Smooth muscle cell (in vitro differentiated cells): ENCODE measurements at regions not wholly inside any gene's neighbourhood (a gene's known extent, or its start where the extent isn't known, plus 50 kb on each side); places are given as distances from the start of the nearest gene placed in this dataset.

ENCODE experiments used
- DNase-seq: peaks from one replicate; lab custom pipeline; 2025; ENCODE audit not compliant: unreplicated experiment; lab: John Stamatoyannopoulos, UW
- H2AFZ ChIP-seq: fragments of 200-600 bp; sonication (generic); 2 replicates; pipeline ENCODE4 v1.6.0; 2016; ENCODE audit warnings: antibody characterized with exemption, low read depth, mild to moderate bottlenecking
- H3F3A ChIP-seq: fragments of 200-600 bp; sonication (generic); 2 replicates; pipeline ENCODE4 v1.6.0; 2017; ENCODE audit warnings: antibody characterized with exemption, low read depth
- H3K27ac ChIP-seq: fragments of 200-600 bp; sonication (generic); 2 replicates; pipeline ENCODE4 v1.5.1; 2016; ENCODE audit warnings: low read depth, mild to moderate bottlenecking
- H3K27me3 ChIP-seq: fragments of 200-600 bp; sonication (generic); 2 replicates; pipeline ENCODE4 v1.6.1; 2016; ENCODE audit warnings: low read depth, mild to moderate bottlenecking
- H3K36me3 ChIP-seq: fragments of 200-600 bp; sonication (generic); 2 replicates; pipeline ENCODE4 v1.5.1; 2016; ENCODE audit warnings: low read depth
- H3K4me1 ChIP-seq: fragments of 200-600 bp; sonication (generic); 2 replicates; pipeline ENCODE4 v1.5.1; 2016; ENCODE audit warnings: low read depth
- H3K4me2 ChIP-seq: fragments of 200-600 bp; sonication (generic); 2 replicates; pipeline ENCODE4 v1.6.0; 2016; ENCODE audit warnings: mild to moderate bottlenecking
- H3K4me3 ChIP-seq: fragments of 200-600 bp; sonication (generic); 2 replicates; pipeline ENCODE4 v1.5.1; 2016; ENCODE audit warnings: mild to moderate bottlenecking
- H3K79me2 ChIP-seq: fragments of 200-600 bp; sonication (generic); 2 replicates; pipeline ENCODE4 v1.6.0; 2016; ENCODE audit warnings: low read depth, mild to moderate bottlenecking
- H3K9ac ChIP-seq: fragments of 200-600 bp; sonication (generic); 2 replicates; pipeline ENCODE4 v1.6.0; 2016; ENCODE audit warnings: low read depth
- H3K9me3 ChIP-seq: fragments of 200-600 bp; sonication (generic); replicated peaks from 2 replicates; pipeline ENCODE4 v1.5.1; 2016; ENCODE audit warnings: low read depth
- H4K20me1 ChIP-seq: fragments of 200-600 bp; sonication (generic); 2 replicates; pipeline ENCODE4 v1.6.0; 2016; ENCODE audit warnings: low read depth
- CTCF ChIP-seq: fragments of 200-600 bp; sonication (generic); IDR thresholded peaks from 2 replicates; pipeline ENCODE4 v1.5.1; 2017; ENCODE audit warnings: borderline replicate concordance, mild to moderate bottlenecking, antibody characterized with exemption; ENCODE audit not compliant: insufficient read depth, poor library complexity, severe bottlenecking
- WGBS: methylation state at CpG from one replicate; pipeline ENCODE4 v1.1.7; 2016; ENCODE audit warnings: low lambda C conversion rate; 5-methylcytosine and 5-hydroxymethylcytosine counted together

GRCh38 chr5:144983101-144983500, 812.4 kb downstream of the KCTD16 start:
- Histone ChIP-seq H3F3A (no peaks in the 10 kb centered on the region), H3K4me1 (no peaks in the 10 kb centered on the region), H3K4me3 (no peak overlapping the region), H4K20me1 (no peaks in the 10 kb centered on the region), H3K4me2 (no peak overlapping the region), H3K9me3 (no peaks in the 10 kb centered on the region), H3K27me3 (no peaks in the 10 kb centered on the region), H3K36me3 (no peaks in the 10 kb centered on the region), H3K79me2 (no peaks in the 10 kb centered on the region), H3K27ac (no peak overlapping the region), H2AFZ (no peak overlapping the region), H3K9ac (no peak overlapping the region)
- no peak for DNase-seq
- no peak for TF ChIP-seq CTCF

GRCh38 chr5:144979516-144980264, 809.0 kb downstream of the KCTD16 start:
- Histone ChIP-seq H3K27ac (no peak overlapping the region), H2AFZ (no peak overlapping the region), H3K4me1 (no peaks in the 10 kb centered on the region), H3K36me3 (no peaks in the 10 kb centered on the region), H3F3A (no peaks in the 10 kb centered on the region), H3K27me3 (no peaks in the 10 kb centered on the region), H3K4me2 (no peak overlapping the region), H3K9me3 (no peaks in the 10 kb centered on the region), H4K20me1 (no peaks in the 10 kb centered on the region), H3K4me3 (no peak overlapping the region), H3K79me2 (no peaks in the 10 kb centered on the region), H3K9ac (no peak overlapping the region)
- no peak for TF ChIP-seq CTCF
- DNase-seq = no peak
- 58% methylated on average over 2 of the region's 2 CpGs for WGBS

- Histone ChIP-seq H3K27me3 (no peaks in the 10 kb centered on the region), H4K20me1 (no peaks in the 10 kb centered on the region), H3K27ac (no peak overlapping the region), H3K9me3 (no peaks in the 10 kb centered on the region), H3K36me3 (no peaks in the 10 kb centered on the region), H3K4me1 (no peaks in the 10 kb centered on the region), H3K79me2 (no peaks in the 10 kb centered on the region), H3F3A (no peaks in the 10 kb centered on the region), H2AFZ (no peak overlapping the region), H3K9ac (no peak overlapping the region), H3K4me2 (no peak overlapping the region), H3K4me3 (no peak overlapping the region)
- 47% methylated on average over 3 of the region's 3 CpGs for WGBS
- no peak for TF ChIP-seq CTCF
- no peak for DNase-seq
Observed at GRCh38 chr5:144972317-144972716, 801.6 kb downstream of the KCTD16 start.
